Activated CD8-positive, alpha-beta memory T cell treated with anti-CD3 and anti-CD28 coated beads for 24 hours (primary cell): ENCODE measurements at regions not wholly inside any gene's neighbourhood (a gene's known extent, or its start where the extent isn't known, plus 50 kb on each side); places are given as distances from the start of the nearest gene placed in this dataset.
"Not testable (repeated sequence)": the region's sequence is repeated elsewhere in the genome, so short reads cannot be mapped to it uniquely, and the experiment has no call there.

Experiments used
- DNase-seq: peaks from one replicate; pipeline ENCODE4 v3.0.0-alpha.2; 2020

DNA sequence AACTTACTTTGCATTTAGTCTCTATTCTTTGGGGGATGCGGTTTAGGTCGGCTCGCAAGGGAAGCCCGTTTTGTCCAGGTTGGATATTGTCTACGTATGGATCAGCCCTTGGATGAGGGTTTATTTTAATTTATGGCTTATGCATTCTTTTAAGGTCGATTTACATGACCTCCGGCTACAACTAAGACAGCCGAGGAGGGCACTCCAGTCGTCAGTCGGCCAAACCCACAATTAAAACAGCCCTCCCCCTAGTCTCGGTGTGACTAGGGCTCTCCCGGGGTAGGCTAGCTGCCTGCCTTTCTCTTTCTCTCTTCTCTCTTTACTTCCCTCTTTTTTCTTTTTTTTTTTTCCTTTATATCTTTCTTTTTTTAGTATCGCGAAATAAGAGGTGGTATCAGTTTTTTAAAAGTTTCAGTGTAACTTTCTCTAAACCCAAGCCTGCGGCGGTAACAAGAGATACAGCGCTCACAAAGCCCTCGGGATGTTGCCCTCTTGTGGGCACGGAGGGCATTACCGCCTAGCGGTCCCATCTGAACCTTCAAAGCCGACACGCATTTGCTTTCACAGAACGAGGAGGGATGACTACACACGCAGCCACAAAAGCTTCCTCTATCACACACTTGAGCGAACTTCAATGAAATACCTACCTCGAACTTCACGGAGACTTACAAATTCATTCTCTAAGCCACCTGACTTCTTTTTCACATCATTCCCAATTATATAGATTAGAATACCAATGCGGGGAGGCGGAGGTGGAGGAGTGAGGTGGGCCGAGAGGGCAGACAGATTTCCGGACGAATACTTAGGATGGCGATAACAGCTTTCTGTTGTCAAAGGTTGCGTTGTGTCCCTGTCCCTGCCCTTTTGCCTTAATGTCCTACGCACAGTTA is 132.3 kb upstream of the C11orf58 start:
- DNase-seq: peak; percentile 90

DNA sequence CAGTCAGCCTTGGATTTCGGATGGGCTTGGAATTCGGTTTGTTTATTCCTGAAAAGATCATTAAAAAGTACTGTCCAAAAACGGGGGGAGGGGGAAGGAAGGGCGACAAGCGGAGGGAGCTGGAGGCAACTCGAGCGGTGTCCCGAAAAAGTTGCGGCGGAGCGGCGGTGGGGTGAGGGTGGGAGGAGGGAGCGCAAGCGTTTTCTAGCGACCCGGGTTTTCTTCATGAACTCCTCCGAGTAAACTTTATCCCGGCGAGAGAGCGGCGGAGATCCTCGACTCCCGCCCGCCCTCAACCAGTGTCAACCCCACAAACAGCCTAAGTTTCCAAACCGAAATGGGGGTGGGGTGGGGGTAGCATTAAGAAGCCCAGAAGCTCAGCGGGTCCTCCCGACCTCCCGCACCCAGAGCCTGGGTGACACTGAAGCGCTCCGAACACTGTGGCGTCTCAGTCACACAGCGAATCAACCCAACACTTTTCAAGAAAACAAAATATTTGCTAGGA is 133.0 kb upstream of the C11orf58 start:
- no peak for DNase-seq

DNA sequence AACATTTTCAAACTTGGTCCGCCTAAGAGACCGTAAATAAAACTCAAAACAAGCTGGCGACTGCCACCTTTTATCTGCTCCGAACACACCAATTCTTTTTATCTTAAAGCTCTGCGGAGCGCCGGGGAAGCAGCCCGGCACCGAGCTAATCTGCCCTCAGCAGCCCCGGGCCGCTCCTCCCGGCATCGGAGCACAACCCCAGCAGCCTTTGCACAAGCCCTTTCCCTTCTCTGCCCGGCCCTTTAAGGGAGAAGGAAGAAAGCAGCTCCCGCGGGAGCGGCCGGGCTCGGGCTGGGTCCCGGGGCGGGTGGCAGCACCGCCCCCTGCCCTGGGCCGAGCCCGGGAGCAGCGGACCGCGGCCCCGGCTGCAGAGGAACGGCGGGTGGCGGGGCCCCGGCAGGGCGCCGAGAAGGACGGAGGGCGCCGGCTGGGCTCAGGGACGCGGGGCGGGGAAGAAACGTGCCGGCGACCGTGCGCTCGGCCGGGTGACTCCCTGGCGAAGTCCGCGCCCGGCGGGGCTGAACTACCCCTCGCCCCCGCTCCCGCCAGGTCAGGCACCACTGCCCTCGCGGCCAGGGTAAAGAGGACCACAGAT is 133.6 kb upstream of the C11orf58 start:
- no peak for DNase-seq

DNA sequence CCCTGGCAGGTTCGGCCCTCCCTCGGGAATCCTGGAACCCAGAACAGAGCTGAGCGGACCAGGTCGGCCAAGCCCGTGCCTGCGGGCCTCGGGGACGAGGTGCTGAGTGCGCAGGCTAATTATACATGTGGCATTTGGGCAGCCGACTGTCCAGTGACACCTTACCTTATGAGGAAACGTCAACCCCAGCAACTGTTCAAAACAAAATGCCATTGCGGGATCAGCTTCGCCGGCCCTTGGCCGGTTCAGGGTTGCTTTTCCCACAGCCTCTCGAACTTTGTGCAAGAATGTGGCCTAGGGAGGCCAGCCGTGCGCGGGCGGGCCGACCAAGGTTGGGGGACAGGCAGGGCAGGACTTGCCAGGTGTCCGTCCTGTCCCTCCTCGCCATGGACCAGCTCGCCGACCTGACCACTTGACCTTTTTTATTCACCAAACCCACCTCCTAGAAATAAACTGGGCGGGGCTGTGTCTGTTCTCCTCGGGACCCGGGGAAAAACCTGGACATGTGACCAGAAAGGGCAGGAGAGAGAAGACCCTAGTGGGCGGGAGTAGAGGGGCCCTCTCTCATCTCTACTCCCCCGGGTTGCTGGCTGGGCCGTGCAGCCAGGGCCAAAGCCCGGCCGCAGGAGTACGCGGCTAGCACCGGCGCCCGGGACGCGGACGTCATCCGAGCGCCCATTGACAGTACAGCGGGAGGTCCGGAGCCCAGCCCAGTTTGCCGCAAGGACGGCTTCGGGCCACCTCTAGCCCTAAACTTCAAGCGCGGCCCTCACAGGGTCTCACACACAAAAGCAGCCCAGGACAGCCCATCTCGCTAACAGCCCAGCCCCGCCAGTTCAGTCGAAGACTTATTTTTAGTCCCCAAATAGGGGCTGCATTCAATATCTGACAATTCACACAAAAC is 134.3 kb upstream of the C11orf58 start:
- no peak for DNase-seq

DNA sequence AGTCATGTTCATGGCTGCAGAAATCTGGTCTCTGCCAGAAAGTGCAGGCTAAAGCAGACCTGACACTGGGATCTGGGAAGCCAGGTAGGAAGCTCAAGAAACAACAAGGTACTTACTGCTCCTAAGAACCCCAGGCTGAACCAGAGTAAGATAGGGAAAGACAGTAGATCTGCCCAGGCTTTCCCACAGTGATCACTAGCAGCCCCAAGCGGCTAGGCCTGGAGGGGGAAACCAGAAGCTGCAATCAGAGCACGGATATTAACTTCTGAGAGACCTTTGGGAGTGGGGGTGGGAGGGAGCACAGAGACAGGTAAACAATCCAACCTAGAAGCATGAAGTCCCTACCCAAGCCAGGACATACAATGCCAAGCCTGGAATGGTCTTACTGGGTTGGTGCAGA is 135.2 kb upstream of the C11orf58 start:
- DNase-seq: no peak

DNA sequence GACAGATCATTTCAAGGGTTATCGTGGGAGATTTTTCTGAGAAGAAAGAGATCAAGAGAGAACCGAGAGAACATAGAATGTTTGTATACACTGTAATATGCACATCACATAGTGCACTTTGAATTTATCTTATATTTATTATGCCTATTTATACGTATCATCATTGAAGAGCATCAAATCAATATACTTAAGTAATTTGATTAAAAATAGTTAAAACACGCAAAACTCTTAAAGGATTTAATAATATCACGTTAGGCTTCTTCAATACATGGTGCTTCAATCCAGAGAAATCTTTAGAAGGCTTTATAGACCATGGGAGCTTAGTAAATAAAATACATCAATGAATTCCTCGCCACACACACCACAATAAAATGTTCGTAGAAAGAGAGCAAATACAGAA is 139.5 kb upstream of the C11orf58 start:
- no peak for DNase-seq

DNA sequence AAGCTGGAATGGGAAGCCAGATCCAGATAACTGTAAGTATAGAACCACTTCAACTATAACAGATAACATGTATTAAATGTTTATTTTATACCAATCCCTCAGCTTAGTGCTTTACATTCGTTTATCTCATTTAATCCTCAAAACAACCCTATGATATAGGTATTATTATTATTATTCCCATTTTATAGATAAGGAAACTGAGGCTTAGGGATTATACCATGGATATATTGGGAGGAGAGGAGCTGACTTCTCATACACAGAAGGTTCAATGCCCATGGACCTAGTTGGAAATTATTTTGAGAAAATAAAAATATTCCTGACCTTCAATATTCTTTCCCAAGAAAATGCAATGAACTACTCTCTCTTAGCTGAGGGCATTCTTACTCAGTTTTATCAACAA is 140.4 kb upstream of the C11orf58 start:
- no peak for DNase-seq

DNA sequence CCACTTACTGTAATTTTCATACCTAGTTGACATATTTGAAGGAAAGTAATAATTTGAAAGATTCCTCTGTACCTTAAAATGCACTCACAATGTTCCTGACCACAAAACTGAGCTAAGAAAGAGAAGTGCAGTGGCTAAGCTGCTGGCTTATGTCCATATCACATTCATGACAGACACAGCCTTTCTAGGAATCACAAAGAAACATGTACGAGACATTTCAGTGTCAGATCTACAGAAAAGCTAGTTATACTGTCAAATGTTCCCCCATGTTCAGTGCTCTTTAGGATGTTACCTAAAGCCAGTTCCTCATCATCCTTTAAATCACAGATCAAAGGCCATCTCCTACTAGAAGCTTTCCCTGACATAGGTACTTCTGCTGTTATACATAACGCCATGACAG is 142.2 kb upstream of the C11orf58 start:
- DNase-seq: no peak

DNA sequence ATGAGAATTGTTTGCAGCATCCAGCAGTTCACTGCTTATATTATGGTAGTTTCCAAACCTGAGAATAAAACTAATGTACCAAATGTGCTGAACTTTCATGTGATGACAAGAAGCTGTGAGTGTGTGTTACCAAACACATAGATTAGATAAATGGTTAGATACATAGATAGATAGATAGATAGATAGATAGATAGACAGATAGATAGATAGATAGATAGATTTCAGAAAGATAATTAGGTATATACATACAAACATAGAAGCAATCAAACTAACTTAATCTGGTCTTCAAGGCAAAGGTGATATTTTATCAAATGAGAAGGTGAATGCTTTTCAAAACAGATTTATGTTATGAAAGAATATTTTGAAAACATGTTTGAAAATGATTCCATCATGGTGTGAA is 147.3 kb upstream of the C11orf58 start:
- no peak for DNase-seq

DNA sequence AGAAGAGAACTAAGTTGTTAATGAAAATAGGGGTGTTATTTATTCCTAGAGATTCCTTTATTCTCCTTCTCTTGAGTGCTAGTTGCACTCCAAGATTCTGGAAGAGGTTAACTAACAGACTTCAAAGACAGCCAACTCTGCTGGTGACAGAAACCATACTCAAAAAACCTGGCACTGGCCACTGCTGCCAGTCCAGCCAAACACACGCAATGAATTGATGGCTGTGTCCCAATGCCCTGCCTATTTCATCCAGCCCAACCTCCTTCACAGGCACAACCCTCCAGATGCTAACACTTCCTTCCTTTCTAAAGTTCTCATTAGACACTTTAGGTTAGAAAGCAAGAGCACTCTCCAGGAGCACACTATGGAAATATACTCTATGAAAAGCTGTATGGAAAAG is 150.8 kb upstream of the C11orf58 start:
- no peak for DNase-seq

DNA sequence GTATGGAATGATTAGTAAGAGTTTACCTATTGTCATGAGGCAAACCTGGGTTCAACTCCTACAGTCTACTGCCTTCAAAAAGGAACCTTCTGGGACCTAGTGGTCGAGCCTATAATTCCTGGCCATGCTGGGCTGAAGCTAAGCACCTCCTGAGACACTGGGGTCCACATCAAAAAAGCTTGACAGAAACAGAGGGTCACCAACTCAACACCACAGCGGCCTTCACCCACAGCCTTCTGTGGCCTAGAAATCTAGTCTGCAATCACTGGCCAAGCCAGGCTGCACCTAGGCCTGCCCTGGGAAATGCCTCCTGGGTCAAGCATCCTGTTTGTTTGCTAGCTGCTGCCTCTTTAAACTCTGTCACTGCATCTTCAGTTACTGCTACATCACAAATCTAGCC is 153.9 kb upstream of the C11orf58 start:
- no peak for DNase-seq

DNA sequence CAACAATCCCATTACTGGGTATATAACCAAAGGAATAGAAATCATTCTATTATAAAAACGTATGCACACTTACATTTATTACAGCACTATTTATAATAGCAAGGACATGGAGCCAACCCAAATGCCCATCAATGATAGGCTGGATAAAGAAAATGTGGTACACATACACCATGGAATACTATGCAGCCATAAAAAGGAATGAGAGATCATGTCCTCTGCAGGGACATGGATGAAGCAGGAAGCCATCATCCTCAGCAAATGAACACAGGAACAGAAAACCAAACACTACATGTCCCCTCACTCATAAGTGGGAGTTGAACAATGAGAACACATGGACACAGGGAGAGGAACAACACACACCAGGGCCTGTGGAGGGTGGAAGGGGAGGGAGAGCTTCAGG is 157.4 kb upstream of the C11orf58 start:
- DNase-seq: not testable (repeated sequence)

DNA sequence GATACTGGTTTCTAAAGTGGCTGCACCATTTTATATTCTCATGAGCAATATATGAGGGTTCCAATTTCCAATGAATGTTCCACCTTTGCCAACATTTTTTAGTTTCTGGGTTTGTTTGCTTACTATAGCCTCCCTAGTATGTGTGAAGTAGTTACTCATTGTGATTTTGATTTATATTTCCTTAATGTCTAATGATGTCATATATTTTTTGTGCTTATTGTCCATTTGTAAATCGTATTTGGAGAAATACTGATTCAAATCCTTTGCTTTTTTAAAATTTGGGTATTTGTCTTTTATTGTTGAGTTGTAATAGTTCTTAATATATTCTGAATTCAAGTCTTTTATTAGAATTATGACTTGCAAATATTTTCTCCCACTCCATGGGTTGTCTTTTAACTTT is 161.0 kb upstream of the C11orf58 start:
- no peak for DNase-seq

DNA sequence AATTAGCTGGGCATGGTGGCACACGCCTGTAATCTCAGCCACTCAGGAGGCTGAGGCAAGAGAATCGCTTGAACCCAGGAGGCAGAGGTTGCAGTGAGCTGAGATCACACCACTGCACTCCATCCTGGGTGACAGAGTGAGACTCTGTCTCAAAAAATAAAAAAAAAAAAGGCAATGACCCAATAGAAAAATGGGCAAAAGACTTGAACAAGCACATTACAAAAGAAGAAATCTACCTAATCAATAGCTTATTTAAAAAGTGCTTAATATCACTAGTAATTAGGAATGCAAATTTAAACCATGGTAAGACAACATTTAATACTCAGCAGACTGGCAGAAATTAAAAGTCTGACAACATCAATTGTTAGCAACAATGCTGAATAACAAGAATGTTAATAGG is 163.6 kb upstream of the C11orf58 start:
- not testable (repeated sequence) for DNase-seq

DNA sequence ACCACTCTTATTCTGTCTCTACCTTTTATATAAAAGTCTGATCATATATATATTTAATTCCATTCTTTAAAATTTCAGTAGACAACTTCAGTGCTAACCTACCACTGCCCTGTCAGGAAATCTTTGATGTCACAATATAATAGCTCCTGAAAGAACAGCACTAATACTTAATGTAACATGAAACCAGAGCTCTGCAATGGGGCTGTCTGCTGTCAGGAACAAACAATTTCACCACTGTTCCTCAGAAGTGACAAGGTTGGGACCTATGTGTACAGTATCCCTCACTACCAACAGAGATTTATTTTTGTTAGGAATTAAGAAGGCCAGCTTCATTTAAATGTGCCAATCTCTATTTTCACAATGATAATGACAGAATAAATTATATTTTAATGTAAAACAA is 165.5 kb upstream of the C11orf58 start:
- DNase-seq: no peak

DNA sequence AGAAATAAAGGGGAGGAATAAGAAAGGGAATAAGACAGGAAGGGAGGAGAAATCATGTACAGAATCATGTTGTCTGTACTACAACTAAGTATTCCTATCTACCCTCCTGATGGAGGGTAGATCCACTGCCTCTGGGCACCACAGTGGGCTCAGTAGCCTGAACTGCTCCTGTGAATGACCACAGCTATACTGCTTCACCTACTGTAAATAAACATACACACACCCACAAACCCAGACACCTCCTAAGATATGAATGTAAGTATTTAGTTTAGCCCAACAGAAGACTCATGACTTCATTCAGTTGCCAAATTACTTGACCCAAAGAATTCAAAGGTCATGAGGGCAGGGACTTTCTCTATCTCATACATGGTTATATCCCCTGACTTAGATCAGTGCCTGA is 177.3 kb upstream of the C11orf58 start:
- DNase-seq: no peak

DNA sequence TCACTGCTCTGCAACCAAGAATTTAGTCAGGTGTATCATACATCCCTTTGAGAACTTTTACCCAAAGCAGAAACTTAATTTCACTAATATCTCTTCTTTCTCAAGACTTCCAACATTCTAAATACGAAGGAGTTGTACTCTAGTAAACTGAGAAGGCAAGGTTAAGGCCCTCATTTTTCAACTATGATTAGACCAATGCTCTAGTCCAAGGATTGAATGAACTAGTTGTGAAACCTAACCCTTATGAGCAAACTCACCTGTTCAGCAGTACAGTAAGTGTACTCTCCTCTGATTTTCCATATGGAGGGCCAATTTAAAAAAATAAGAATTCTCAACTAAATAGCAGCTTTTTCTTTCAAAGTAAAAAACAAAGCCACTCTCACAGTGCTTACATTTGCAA is 180.0 kb upstream of the C11orf58 start:
- DNase-seq: no peak

DNA sequence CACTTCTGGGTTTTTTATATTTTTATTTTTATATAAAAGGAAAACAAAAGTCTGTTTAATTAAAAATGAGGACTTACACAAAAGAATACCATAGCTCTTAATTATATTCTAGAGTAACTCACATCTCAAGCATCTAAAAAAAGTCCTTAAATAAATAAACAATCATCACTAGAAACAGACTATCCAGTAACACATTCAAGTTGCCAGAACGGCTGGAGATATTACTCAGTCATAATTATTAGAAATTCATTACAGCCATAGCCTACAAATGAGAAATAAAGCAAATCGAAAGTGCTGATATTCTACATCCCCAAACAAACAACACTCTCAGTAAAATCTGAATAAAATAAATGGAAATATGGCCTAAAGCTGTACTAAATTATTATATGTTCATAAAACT is 182.5 kb upstream of the C11orf58 start:
- DNase-seq: no peak

DNA sequence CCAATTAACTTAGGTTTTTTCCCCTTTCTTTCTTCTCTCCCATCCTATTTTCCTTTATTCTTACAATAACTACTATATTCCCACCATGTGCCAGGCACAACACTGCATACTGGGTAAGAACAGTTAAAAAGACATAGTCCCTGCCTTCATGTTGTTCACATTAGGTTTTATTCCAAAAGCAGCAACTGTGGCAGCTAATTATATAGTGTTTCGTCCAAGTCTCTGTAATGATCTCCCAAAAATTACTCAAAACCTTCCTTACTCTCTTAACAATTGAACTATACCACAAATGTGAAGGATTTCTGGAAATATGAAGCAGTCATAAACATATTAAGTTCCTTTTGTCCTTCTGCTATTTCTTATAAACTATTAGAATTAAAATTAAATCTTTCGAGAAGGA is 184.1 kb upstream of the C11orf58 start:
- no peak for DNase-seq

DNA sequence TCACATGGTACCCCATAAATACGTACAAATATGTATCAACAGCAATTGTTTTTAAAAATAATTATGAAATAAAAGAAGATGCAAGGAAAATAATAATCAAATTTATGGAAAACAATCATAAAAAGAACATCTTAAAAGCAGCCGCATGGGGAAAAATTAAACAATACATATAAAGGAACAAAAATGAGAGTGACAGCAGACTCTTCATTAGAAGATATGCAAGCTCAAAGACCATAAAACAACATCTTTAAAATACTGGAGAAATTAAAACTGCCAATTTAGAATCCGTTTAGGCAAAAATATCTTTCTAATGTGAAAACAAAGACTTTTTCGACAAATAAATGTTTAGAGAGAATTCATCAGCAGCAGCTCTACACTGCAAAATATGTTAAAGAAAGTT is 190.6 kb upstream of the C11orf58 start:
- DNase-seq: no peak

DNA sequence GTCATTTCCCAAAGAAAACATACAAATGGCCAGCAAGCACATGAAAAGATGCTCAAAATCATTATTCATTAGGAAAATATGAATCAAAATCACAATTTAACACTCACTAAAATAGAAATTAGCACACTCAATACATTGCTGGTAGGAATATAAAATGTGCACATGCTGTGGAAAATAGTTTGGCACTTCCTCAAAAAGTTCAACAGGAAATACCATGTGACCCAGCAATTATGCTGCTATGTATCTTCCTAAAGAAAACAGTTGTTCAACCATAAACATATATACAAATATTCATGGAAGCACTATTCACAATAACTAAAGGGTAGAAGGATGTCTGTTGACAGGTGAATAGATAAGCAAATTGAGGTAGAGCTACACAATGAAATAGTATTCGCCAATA is 187.3 kb upstream of the SOX6 start:
- no peak for DNase-seq

DNA sequence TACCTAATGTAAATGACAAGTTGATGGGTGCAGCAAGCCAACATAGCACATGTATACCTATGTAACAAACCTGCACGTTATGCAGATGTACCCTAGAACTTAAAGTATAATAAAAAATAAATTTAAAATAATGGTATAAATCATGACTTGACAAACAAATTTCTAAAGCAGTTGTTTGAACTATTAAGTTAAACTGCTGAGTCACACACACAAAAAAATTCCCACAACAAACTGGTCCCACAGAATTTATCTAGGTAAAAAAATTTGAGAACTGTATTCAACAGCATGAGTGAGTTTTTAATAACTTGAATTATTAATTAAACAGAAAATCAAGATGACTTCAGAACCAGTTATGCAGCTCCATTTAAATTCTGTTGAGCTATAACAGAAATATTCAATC is 186.0 kb upstream of the SOX6 start:
- no peak for DNase-seq

DNA sequence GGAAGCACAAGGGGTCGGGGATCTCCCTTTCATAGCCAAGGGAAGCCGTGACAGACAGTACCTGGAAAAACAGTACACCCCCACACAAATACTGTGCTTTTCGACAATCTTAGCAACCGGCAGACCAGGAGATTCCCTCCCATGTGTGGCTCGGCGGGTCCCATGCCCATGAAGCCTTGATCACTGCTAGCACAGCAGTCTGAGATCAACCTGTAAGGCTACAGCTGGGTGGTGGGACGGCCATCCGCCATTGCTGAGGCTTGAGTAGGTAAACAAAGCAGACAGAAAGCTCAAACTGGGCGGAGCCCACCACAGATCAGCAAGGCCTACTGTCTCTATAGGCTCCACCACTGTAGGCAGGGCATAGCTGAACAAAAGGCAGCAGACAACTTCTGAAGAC is 180.2 kb upstream of the SOX6 start:
- DNase-seq: no peak

DNA sequence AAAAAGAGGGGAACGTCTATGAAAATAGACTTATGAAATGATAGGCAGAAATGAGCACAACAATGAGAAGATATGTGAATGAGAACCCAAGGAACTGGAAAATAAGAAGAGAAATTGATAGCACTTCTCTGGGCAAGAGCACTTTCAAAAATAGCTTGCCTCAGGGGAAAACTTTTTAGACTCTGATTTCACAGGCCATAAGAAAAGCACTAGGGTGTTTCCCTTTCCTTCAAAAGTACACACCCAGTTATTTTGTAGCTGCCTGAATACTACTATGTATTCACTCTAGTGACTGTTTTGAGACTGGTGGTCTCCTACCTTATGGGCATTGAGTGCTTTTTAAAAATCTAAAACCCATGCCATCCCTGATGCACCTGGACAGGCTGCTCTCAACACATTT is 172.3 kb upstream of the SOX6 start:
- no peak for DNase-seq
